ENCODE measurements at regions not wholly inside any gene's neighbourhood (a gene's known extent, or its start where the extent isn't known, plus 50 kb on each side); places are given as distances from the start of the nearest gene placed in this dataset.

GRCh38 chr10:33571616-33572015 lies 237.1 kb upstream of the NRP1 start:
- DNase-seq, result no peak

DNA sequence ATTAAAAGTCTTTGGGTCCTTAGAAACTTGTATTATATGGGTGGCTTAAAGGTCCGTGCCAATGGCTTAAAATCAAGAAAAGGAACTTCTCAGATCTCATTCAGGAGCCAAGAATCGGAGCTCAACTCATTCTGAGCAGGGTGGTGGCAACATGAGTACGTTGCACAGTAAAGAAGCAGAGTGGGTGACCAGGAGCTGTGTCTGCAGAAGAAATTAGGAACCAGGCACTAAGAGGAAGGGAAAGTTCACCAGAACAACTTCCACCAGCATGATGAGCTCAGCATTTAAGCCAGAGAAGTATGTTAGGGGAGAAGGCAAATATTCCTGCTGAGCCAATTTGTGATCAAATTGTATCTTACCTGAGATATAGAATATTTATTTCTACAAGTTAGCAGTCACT lies 236.0 kb upstream of the NRP1 start:
- DNase-seq, result no peak

- no peak for DNase-seq
These were observed 235.2 kb upstream of the NRP1 start for GRCh38 chr10:33569702-33570101.

GRCh38 chr10:33566426-33566825 lies 232.0 kb upstream of the NRP1 start:
- DNase-seq, result no peak

DNA sequence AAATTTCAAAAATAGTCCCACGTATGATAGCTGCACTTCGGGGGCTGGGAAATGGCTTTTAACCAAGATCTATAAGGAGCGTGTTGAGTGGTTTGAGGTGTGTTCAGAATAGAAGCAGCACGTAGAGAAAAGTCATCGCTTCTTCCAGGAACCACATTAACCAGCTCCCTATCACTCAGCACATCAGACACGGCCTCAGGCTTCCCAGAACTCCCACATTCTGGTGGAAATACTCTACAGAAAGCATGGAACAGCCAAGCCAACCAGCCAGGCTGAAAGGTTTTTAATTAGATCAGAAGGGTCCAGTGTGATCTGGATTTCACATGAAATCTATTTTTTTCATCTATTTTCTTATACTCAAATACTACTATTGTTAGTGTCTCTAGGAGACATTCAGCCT lies 231.5 kb upstream of the NRP1 start:
- no peak for DNase-seq

- no peak for DNase-seq
These were observed 230.8 kb upstream of the NRP1 start for GRCh38 chr10:33565231-33565630.

DNA sequence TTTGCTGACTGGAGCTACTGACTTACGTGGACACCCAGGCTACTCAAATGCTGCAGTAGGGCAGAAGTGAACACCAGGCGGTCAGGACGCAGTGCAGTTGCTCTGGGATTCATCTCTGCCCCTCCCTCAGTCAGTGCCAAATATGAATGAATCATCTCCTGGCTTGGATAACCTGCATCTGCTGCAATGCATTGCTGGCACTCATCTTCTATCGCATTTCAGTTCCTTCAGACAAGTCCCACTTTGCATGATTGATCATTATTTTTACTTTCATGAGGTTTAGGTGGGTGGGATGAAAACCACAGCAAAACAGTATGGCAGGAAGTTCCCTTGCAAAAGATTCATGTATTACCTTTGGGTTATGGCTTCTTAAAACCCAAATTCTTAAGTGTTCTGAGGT lies 224.6 kb upstream of the NRP1 start:
- DNase-seq, result no peak

GRCh38 chr10:33557313-33557712 lies 222.8 kb upstream of the NRP1 start:
- no peak for DNase-seq

DNA sequence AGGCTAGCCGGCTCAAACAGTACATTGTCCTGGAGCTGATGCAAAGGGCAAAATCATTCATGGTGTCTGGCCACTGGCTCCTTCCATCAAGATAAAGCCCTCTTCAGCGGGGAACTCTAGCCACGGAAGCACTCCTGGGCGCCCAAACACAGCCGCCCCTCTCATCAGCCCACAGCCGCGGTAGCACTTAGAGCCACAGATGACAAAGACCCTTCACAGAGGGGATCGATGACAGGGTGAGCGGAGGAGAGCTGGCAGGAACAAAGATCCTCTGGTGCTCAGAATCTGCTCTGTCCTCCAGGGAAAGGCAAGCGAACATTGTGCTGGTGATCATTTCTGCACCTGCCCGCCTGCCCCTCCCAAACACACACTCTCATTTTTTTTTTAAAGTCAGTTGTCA lies 222.2 kb upstream of the NRP1 start:
- DNase-seq, result no peak

- DNase-seq, result no peak
These were observed 221.6 kb upstream of the NRP1 start for GRCh38 chr10:33556103-33556502.

GRCh38 chr10:33553748-33554571 lies 219.5 kb upstream of the NRP1 start:
- no peak for DNase-seq

DNA sequence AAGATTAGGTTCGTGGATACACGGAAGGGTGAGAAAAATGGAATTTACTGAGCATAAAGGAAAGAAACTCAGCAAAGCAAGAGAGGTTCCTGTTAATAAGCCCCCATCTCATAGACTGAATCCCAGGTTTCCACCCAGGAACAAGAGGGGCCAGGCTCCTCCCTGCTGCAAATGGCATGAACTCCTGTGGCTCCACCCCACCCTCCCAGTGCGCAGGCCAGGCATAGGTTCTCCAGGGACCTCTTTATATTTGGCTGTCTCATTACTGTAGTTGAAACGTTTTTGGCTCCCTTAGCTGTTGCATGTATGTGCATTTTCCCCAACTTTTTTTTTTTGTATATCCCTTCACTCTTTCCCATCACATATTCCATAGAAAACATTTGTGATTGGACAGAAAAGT lies 217.8 kb upstream of the NRP1 start:
- no peak for DNase-seq

- no peak for DNase-seq
These were observed 216.3 kb upstream of the NRP1 start for GRCh38 chr10:33550811-33551210.

DNA sequence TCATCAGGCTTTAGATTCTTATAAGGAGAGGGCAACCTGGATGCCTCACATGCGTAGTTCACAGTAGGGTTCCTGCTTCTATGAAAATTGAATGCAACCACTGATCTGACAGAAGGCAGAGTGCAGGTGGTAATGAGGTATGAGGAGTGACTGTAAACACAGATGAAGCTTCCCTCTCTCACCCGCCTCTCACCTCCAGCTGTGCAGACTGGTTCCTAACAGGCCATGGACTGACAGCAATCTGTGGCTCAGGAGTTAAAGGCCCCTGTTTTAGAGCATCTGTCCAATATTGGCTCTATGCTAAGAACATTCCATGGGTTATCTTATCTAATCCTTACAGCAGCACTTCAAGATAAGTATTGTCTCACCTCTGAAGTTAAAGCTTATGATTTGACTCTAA lies 213.5 kb upstream of the NRP1 start:
- DNase-seq, result no peak

DNA sequence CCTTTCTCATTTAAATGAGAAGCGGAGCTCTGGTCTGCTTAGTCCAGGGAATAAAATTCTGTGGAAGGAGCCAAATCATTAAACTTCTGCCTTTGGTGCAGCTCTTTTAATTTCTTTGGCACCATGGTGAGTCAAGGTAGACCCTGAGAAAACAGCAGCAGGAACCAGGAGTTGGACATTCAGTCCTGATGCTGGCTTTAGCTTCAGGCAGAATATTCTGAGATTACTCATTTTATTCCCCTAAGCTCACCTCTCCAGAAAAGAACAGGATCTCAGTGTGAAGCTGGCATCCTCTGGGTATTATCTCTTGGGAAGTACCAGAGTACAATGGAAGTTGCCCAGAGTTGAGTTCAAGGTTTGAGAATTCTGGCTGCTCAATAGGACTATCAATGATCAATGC lies 211.6 kb upstream of the NRP1 start:
- no peak for DNase-seq

- DNase-seq, result no peak
These were observed 208.5 kb upstream of the NRP1 start for GRCh38 chr10:33542752-33543505.

GRCh38 chr10:33539116-33539515 lies 204.6 kb upstream of the NRP1 start:
- no peak for DNase-seq

DNA sequence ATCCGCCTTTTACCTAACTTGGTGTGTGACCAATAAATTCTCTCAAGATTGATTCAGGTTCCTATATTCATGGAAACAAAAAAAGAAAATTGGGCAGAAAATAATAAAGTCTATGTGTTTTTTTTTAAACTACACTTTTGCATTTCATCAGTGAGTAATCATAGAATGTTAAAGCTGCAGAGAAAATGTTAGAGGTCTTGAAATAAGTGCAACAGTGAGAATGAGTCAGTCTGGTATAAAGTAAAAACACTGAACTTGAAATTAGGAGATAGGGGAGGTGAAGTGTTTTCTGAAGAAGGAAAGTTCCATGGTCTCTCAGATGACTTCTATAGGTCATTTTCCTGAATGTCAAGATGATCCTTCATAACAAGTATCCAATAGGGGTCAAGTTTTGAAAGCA lies 202.6 kb upstream of the NRP1 start:
- no peak for DNase-seq

GRCh38 chr10:33536508-33536907 lies 202.0 kb upstream of the NRP1 start:
- no peak for DNase-seq

- no peak for DNase-seq
These were observed 201.4 kb upstream of the NRP1 start for GRCh38 chr10:33535866-33536265.

GRCh38 chr10:33534416-33534815 lies 199.9 kb upstream of the NRP1 start:
- DNase-seq, result no peak

DNA sequence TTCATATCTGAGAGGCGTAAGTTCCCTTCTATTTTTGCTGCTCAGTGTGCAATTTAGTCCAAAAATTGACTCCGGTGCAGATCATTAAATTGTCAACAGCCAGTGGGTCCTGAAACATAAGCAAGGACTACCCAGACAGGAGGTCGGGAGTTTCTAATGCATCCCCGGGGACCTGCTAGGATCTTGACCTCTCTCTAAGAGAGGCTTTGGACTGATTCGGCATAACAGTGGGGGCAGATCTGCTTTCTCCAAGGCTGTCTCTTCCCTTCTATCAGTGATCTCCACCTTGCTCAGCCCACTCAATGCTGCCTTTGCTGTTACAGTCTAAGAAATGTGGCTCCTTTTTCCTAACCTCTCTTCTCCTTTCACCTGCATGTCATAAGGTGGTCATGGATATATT lies 199.1 kb upstream of the NRP1 start:
- no peak for DNase-seq

GRCh38 chr10:33532901-33533300 lies 198.4 kb upstream of the NRP1 start:
- DNase-seq, result no peak

DNA sequence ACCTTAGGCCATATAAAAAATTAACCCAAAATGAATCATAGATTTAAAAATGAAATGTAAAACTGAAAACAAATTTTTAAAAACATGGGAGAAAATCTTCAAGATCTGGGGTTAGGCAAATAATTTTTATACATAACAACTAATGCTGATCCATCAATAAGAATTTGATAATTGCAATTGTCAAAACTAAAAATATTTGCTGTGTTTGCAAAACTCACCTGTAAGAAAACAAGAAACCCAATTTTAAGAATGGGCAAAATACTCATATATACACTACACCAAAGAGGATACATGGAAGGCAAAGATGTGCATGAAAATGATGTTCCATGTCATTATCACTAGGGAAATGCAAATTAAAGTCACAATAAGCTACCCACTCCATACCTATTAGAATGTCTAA lies 194.8 kb upstream of the NRP1 start:
- DNase-seq, result no peak

DNA sequence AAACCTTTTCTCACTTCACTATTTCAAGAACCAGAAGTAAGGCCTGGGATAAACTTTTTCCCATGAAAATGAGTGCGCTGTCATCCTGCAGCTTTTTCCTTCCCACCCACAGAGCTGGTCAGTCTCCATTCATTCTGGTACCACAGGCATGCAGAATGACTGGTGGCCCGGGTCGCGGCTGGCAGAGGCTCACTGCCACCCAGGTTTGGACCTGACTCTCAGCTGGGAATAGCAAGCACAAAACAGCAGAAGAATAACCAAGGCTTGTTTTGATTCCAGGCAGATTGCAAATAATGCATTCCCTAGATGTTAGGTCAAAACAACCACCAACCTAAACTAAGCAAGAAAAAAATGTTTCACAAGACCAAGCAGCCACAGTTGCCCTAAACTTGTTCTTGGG lies 190.5 kb upstream of the NRP1 start:
- DNase-seq, result no peak

All from CD4-positive, alpha-beta T cell treated with Interleukin-17A for 4 hours (primary cell).